HEK293 (cell line): ENCODE measurements at regions not wholly inside any gene's neighbourhood (a gene's known extent, or its start where the extent isn't known, plus 50 kb on each side); places are given as distances from the start of the nearest gene placed in this dataset.

Experiments
- CTCF ChIA-PET: fragments of 350-600 bp; formaldehyde crosslinking; extraction: SDS; loops from one replicate; lab custom pipeline; 2021; ENCODE audit warnings: antibody characterized with exemption; lab: Yijun Ruan, JAX
- POLR2A ChIA-PET: fragments of 300-600 bp; formaldehyde crosslinking; extraction: SDS; loops from one replicate; lab custom pipeline; 2020; ENCODE audit warnings: antibody characterized with exemption, inconsistent platforms; lab: Yijun Ruan, JAX
- H3K27ac ChIP-seq: fragments of 200-500 bp; sonication (Bioruptor generic); 2 replicates; pipeline ENCODE4 v1.5.1; 2014; ENCODE audit warnings: low read depth, low read length, control low read depth, inconsistent platforms; ENCODE audit errors: extremely low read depth
- H3K36me3 ChIP-seq, 2 experiments: fragments of 200-500 bp in 1 of 2; sonication (Bioruptor generic) in 1 of 2; 1 replicate in 1 of 2; 2 replicates in 1 of 2; pipeline ENCODE4 v1.5.1; 2014 to 2017; ENCODE audit warnings: inconsistent platforms in 2 of 2, low read length in 2 of 2; ENCODE audit not compliant: control insufficient read depth in 2 of 2, insufficient read depth in 1 of 2
- H3K4me1 ChIP-seq: fragments of 200-500 bp; sonication (Bioruptor generic); 2 replicates; pipeline ENCODE4 v1.5.1; 2014; ENCODE audit warnings: mild to moderate bottlenecking, low read length, inconsistent platforms; ENCODE audit not compliant: control insufficient read depth, insufficient read depth
- H3K4me3 ChIP-seq: 2 replicates; pipeline ENCODE4 v1.5.1; 2011; ENCODE audit warnings: low read depth, mild to moderate bottlenecking, control low read depth, low read length, moderate library complexity
- H3K9me3 ChIP-seq: fragments of 200-500 bp; sonication (Bioruptor generic); 2 replicates; pipeline ENCODE4 v1.5.1; 2014; ENCODE audit warnings: low read depth, low read length, inconsistent platforms; ENCODE audit not compliant: control insufficient read depth, insufficient read depth
- GLIS2 ChIP-seq: fragments of 450-650 bp; formaldehyde crosslinking; IDR thresholded peaks from 2 replicates; pipeline ENCODE4 v1.5.1; 2016; ENCODE audit warnings: missing biosample characterization, missing genetic modification characterization
- KLF10 ChIP-seq: fragments of 450-650 bp; IDR thresholded peaks from 2 replicates; pipeline ENCODE4 v1.5.1; 2018; ENCODE audit warnings: missing biosample characterization, mild to moderate bottlenecking, missing genetic modification characterization
- KLF9 ChIP-seq: fragments of 450-650 bp; formaldehyde crosslinking; IDR thresholded peaks from 2 replicates; pipeline ENCODE4 v1.5.1; 2016; ENCODE audit warnings: missing biosample characterization, missing genetic modification characterization, low read depth
- SCRT1 ChIP-seq: fragments of 450-650 bp; formaldehyde crosslinking; IDR thresholded peaks from 2 replicates; pipeline ENCODE4 v1.5.1; 2016; ENCODE audit warnings: missing biosample characterization, missing genetic modification characterization, borderline replicate concordance
- YY1 ChIP-seq: fragments of 450-650 bp; formaldehyde crosslinking; IDR thresholded peaks from 2 replicates; pipeline ENCODE4 v1.5.1; 2018; ENCODE audit warnings: missing biosample characterization, missing genetic modification characterization
- ZFHX2 ChIP-seq: fragments of 450-650 bp; formaldehyde crosslinking; conservative IDR thresholded peaks from 2 replicates; pipeline ENCODE4 v1.5.1; 2016; ENCODE audit warnings: missing biosample characterization, missing genetic modification characterization
- ZFP3 ChIP-seq: fragments of 450-650 bp; formaldehyde crosslinking; IDR thresholded peaks from 2 replicates; pipeline ENCODE4 v1.5.1; 2016; ENCODE audit warnings: low read depth, missing biosample characterization, missing genetic modification characterization
- ZFP69B ChIP-seq: fragments of 450-650 bp; formaldehyde crosslinking; IDR thresholded peaks from 2 replicates; pipeline ENCODE4 v1.5.1; 2016; ENCODE audit warnings: missing biosample characterization, missing genetic modification characterization
- ZNF114 ChIP-seq: fragments of 450-650 bp; formaldehyde crosslinking; IDR thresholded peaks from 2 replicates; pipeline ENCODE4 v1.5.0; 2017; ENCODE audit warnings: missing biosample characterization, missing genetic modification characterization
- ZNF121 ChIP-seq: fragments of 450-650 bp; formaldehyde crosslinking; IDR thresholded peaks from 2 replicates; pipeline ENCODE4 v1.5.1; 2016; ENCODE audit warnings: missing biosample characterization, missing genetic modification characterization
- ZNF140 ChIP-seq: fragments of 450-650 bp; formaldehyde crosslinking; IDR thresholded peaks from 2 replicates; pipeline ENCODE4 v1.5.1; 2016; ENCODE audit warnings: missing biosample characterization, missing genetic modification characterization
- ZNF146 ChIP-seq: fragments of 450-650 bp; formaldehyde crosslinking; IDR thresholded peaks from 2 replicates; pipeline ENCODE4 v1.5.1; 2016; ENCODE audit warnings: missing biosample characterization, missing genetic modification characterization
- ZNF16 ChIP-seq: fragments of 450-650 bp; formaldehyde crosslinking; IDR thresholded peaks from 2 replicates; pipeline ENCODE4 v1.5.1; 2016; ENCODE audit warnings: low read depth, missing biosample characterization, missing genetic modification characterization
- ZNF174 ChIP-seq: fragments of 450-650 bp; formaldehyde crosslinking; IDR thresholded peaks from 2 replicates; pipeline ENCODE4 v1.5.0; 2017; ENCODE audit warnings: missing biosample characterization, mild to moderate bottlenecking, missing genetic modification characterization
- ZNF266 ChIP-seq: fragments of 450-650 bp; formaldehyde crosslinking; IDR thresholded peaks from 2 replicates; pipeline ENCODE4 v1.5.1; 2016; ENCODE audit warnings: missing biosample characterization, missing genetic modification characterization, low read depth
- ZNF335 ChIP-seq: fragments of 450-650 bp; formaldehyde crosslinking; conservative IDR thresholded peaks from 2 replicates; pipeline ENCODE4 v1.5.1; 2016; ENCODE audit warnings: missing biosample characterization, missing genetic modification characterization
- ZNF350 ChIP-seq: fragments of 450-650 bp; formaldehyde crosslinking; IDR thresholded peaks from 2 replicates; pipeline ENCODE4 v1.5.0; 2017; ENCODE audit warnings: missing biosample characterization, mild to moderate bottlenecking, missing genetic modification characterization
- ZNF354C ChIP-seq: fragments of 450-650 bp; formaldehyde crosslinking; IDR thresholded peaks from 2 replicates; pipeline ENCODE4 v1.5.1; 2016; ENCODE audit warnings: missing biosample characterization, missing genetic modification characterization, low read depth, borderline replicate concordance
- ZNF48 ChIP-seq: fragments of 450-650 bp; formaldehyde crosslinking; IDR thresholded peaks from 2 replicates; pipeline ENCODE4 v1.5.1; 2016; ENCODE audit warnings: missing biosample characterization, missing genetic modification characterization
- ZNF555 ChIP-seq: fragments of 450-650 bp; formaldehyde crosslinking; conservative IDR thresholded peaks from 2 replicates; pipeline ENCODE4 v1.5.1; 2017; ENCODE audit warnings: missing biosample characterization, mild to moderate bottlenecking, missing genetic modification characterization, inconsistent platforms
- ZNF560 ChIP-seq: fragments of 450-650 bp; formaldehyde crosslinking; IDR thresholded peaks from 2 replicates; pipeline ENCODE4 v1.5.1; 2017; ENCODE audit warnings: missing biosample characterization, missing genetic modification characterization, borderline replicate concordance
- ZNF658 ChIP-seq: fragments of 450-650 bp; formaldehyde crosslinking; IDR thresholded peaks from 2 replicates; pipeline ENCODE4; 2016; ENCODE audit warnings: missing biosample characterization, missing genetic modification characterization
- ZNF660 ChIP-seq: fragments of 450-650 bp; IDR thresholded peaks from 2 replicates; pipeline ENCODE4 v1.5.1; 2018; ENCODE audit warnings: missing biosample characterization, mild to moderate bottlenecking, missing genetic modification characterization
- ZSCAN16 ChIP-seq: fragments of 450-650 bp; formaldehyde crosslinking; IDR thresholded peaks from 2 replicates; pipeline ENCODE4 v1.5.1; 2016; ENCODE audit warnings: missing biosample characterization, missing genetic modification characterization
- ZXDB ChIP-seq: fragments of 450-650 bp; formaldehyde crosslinking; IDR thresholded peaks from 2 replicates; pipeline ENCODE4 v1.5.1; 2016; ENCODE audit warnings: missing biosample characterization, missing genetic modification characterization
- TF ChIP-seq, protein P1 (sequence below): fragments of 450-650 bp; formaldehyde crosslinking; IDR thresholded peaks from 2 replicates; pipeline ENCODE4 v1.5.0; 2017; ENCODE audit warnings: missing biosample characterization, missing genetic modification characterization, borderline replicate concordance
- TF ChIP-seq, protein P2 (sequence below): fragments of 450-650 bp; formaldehyde crosslinking; IDR thresholded peaks from 2 replicates; pipeline ENCODE4 v1.5.1; 2016; ENCODE audit warnings: missing biosample characterization, missing genetic modification characterization
- TF ChIP-seq, protein P3 (sequence below): IDR thresholded peaks from 2 replicates; pipeline ENCODE4 v1.6.1; 2011; ENCODE audit warnings: mild to moderate bottlenecking, low read depth, low read length, borderline replicate concordance

DNA sequence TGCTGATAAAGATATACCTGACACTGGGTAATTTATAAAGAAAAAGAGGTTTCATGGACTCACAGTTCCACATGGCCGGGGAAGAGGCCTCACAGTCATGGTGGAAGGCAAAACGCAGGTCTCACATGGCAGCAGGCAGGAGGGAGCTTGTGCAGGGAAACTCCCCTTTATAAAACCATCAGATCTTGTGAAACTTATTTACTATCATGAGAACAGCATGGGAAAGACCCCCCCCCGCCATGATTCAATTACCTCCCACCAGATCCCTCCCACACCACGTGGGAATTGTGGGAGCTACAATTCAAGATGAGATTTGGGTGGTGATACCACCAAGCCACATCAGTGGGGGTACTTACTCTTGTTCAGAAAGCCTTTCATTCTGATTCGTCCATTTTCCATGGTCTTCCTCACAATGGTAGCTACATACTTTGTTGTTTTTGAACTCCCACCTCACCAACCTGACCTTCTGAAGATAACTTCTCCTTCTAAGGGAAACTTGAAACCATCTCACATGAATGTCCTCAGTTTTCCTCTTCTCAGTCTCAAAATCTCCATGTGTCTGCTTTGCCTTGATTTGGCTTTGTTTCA lies 275.6 kb upstream of the PROK2 start:
- Histone ChIP-seq H3K4me1 (no peaks in the 10 kb centered on the region), H3K27ac (no peak overlapping the region), H3K4me3 (no peak overlapping the region), H3K9me3 (no peaks in the 10 kb centered on the region), H3K36me3 (no peaks in the 10 kb centered on the region)
- no peak for TF ChIP-seq ZNF48 (tag by site-specific recombination)
- TF ChIP-seq ZNF350 (tag by site-specific recombination) = no peak
- 0 out of 2 replicates have a peak, but pooled peaks have one; percentile 40 for TF ChIP-seq ZFHX2 (tag by site-specific recombination)
- ChIA-PET POLR2A (no interaction called here), CTCF (interaction anchor here (0.5 kb wide), 1 partner anchor 23 kb away, joined by 3 read pairs; no protein-coding TSS in a partner anchor)

DNA sequence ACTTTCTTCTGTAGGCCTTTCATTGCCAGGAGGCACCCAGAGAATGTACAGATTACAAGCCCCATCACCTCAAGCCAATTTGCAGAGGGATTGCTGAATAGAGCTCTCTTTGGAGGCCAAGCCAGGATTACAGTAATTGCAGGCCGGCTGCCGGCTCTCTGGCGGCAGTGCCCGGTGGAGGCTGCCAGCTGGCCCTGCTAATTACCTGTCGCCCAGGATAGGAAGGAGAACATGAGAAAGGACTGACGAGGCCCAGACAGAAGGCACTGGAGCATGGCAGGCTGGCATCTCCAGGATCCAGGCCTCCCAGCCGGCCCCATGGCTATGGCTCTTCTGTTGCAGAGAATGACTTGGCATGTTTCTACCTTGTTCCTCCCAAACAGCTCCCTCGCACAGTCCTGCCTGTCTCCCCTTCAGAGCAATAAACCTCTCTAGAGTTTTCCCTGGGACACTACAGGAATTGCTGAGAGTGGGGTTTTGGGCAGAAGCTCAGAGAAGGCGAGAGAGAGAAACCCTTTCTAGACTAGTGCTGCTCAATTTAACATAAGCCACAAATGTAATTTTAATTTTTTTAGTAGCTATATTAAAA lies 273.6 kb upstream of the PROK2 start:
- no peak overlapping the region for H3K4me3 ChIP-seq
- ChIA-PET POLR2A (no interaction called here), CTCF (no interaction called here)
- no peaks in the 10 kb centered on the region for H3K4me1 ChIP-seq
- no peak overlapping the region for H3K27ac ChIP-seq
- TF ChIP-seq ZNF140 (tag by site-specific recombination) (no peak), ZNF658 (tag by site-specific recombination) (no peak), ZFP69B (tag by site-specific recombination) (no peak), ZNF354C (tag by site-specific recombination) (no peak), ZNF335 (tag by site-specific recombination) (no peak), SCRT1 (tag by site-specific recombination) (no peak), ZNF660 (tag by site-specific recombination) (no peak), GLIS2 (tag by site-specific recombination) (no peak), ZNF555 (no peak)
- H3K9me3 ChIP-seq = no peaks in the 10 kb centered on the region
- no peaks in the 10 kb centered on the region for H3K36me3 ChIP-seq

DNA sequence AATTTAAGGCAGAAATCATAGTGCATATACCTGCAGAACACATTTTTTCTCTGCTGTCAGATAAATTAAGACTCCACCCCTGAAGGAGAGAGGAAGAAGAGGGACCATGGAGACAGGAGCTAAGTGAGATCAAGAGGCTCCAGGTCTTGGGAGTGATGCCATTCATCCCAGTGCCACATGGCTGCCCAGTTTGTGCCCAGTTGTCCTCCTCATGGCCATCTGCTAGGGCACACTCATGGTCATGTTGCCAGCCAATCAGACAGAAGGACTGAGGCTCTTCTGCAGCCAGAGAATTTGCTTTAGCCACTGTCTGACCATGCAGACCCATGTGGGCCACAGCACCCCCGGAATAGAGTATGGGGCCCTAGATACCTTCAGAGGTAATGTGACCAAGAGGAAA lies 270.5 kb upstream of the PROK2 start:
- no peak overlapping the region for H3K4me3 ChIP-seq
- POLR2A ChIA-PET = no interaction called here
- H3K27ac ChIP-seq = no peak overlapping the region
- H3K36me3 ChIP-seq = no peaks in the 10 kb centered on the region
- H3K9me3 ChIP-seq = no peaks in the 10 kb centered on the region
- no peak for TF ChIP-seq ZNF146
- TF ChIP-seq, protein P1, sequence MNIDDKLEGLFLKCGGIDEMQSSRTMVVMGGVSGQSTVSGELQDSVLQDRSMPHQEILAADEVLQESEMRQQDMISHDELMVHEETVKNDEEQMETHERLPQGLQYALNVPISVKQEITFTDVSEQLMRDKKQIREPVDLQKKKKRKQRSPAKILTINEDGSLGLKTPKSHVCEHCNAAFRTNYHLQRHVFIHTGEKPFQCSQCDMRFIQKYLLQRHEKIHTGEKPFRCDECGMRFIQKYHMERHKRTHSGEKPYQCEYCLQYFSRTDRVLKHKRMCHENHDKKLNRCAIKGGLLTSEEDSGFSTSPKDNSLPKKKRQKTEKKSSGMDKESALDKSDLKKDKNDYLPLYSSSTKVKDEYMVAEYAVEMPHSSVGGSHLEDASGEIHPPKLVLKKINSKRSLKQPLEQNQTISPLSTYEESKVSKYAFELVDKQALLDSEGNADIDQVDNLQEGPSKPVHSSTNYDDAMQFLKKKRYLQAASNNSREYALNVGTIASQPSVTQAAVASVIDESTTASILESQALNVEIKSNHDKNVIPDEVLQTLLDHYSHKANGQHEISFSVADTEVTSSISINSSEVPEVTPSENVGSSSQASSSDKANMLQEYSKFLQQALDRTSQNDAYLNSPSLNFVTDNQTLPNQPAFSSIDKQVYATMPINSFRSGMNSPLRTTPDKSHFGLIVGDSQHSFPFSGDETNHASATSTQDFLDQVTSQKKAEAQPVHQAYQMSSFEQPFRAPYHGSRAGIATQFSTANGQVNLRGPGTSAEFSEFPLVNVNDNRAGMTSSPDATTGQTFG (tag by site-specific recombination) = no peak
- TF ChIP-seq KLF10 (tag by site-specific recombination) = no peak
- TF ChIP-seq ZNF121 (tag by site-specific recombination) = no peak
- TF ChIP-seq, protein P2, sequence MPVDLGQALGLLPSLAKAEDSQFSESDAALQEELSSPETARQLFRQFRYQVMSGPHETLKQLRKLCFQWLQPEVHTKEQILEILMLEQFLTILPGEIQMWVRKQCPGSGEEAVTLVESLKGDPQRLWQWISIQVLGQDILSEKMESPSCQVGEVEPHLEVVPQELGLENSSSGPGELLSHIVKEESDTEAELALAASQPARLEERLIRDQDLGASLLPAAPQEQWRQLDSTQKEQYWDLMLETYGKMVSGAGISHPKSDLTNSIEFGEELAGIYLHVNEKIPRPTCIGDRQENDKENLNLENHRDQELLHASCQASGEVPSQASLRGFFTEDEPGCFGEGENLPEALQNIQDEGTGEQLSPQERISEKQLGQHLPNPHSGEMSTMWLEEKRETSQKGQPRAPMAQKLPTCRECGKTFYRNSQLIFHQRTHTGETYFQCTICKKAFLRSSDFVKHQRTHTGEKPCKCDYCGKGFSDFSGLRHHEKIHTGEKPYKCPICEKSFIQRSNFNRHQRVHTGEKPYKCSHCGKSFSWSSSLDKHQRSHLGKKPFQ (tag by site-specific recombination) = no peak
- TF ChIP-seq ZNF16 = no peak
- TF ChIP-seq ZFP3 (tag by site-specific recombination) = no peak
- TF ChIP-seq ZSCAN16 (tag by site-specific recombination) = no peak
- no peak for TF ChIP-seq KLF9
- TF ChIP-seq ZXDB (tag by site-specific recombination) = no peak
- no peak for TF ChIP-seq YY1
- TF ChIP-seq ZNF140 (tag by site-specific recombination) = no peak
- no peak for TF ChIP-seq ZNF560 (tag by site-specific recombination)
- TF ChIP-seq ZNF266 = no peak
- TF ChIP-seq, protein P3, sequence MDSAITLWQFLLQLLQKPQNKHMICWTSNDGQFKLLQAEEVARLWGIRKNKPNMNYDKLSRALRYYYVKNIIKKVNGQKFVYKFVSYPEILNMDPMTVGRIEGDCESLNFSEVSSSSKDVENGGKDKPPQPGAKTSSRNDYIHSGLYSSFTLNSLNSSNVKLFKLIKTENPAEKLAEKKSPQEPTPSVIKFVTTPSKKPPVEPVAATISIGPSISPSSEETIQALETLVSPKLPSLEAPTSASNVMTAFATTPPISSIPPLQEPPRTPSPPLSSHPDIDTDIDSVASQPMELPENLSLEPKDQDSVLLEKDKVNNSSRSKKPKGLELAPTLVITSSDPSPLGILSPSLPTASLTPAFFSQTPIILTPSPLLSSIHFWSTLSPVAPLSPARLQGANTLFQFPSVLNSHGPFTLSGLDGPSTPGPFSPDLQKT = no peak
- no peak for TF ChIP-seq ZNF174 (tag by site-specific recombination)
- no peak for TF ChIP-seq ZNF114 (tag by site-specific recombination)
- no peaks in the 10 kb centered on the region for H3K4me1 ChIP-seq
- CTCF ChIA-PET = no interaction called here
